GM23338 (cell line): ENCODE measurements at regions not wholly inside any gene's neighbourhood (a gene's known extent, or its start where the extent isn't known, plus 50 kb on each side); places are given as distances from the start of the nearest gene placed in this dataset.

ENCODE experiments used
- ATAC-seq: fragments of 200-7000 bp; cut with Tn5 transposase; 3 replicates; pipeline ENCODE4 v1.9.1; 2020
- DNase-seq: peaks from one replicate; pipeline ENCODE4 v3.0.0-alpha.2; 2015; ENCODE audit warnings: low spot score
- H2AFZ ChIP-seq: fragments of 200-600 bp; sonication (generic); 2 replicates; pipeline ENCODE4 v1.8.0; 2016; ENCODE audit warnings: antibody characterized with exemption, mild to moderate bottlenecking, moderate library complexity
- H3F3A ChIP-seq: fragments of 200-600 bp; sonication (generic); replicated peaks from 2 replicates; pipeline ENCODE4 v1.8.0; 2017; ENCODE audit warnings: antibody characterized with exemption, mixed run types, low read depth
- H3K27ac ChIP-seq: fragments of 200-600 bp; sonication (generic); 2 replicates; pipeline ENCODE4 v1.6.1; 2016; ENCODE audit warnings: low read depth
- H3K27me3 ChIP-seq: fragments of 200-600 bp; sonication (generic); 2 replicates; pipeline ENCODE4 v1.8.0; 2016; ENCODE audit warnings: mild to moderate bottlenecking, mixed run types, moderate library complexity; ENCODE audit not compliant: insufficient read depth
- H3K36me3 ChIP-seq: fragments of 200-600 bp; sonication (generic); 2 replicates; pipeline ENCODE4 v1.8.0; 2016; ENCODE audit warnings: mild to moderate bottlenecking; ENCODE audit not compliant: insufficient read depth
- H3K4me1 ChIP-seq: fragments of 200-600 bp; sonication (generic); 2 replicates; pipeline ENCODE4 v1.8.0; 2016; ENCODE audit warnings: mild to moderate bottlenecking, moderate library complexity; ENCODE audit not compliant: insufficient read depth
- H3K4me2 ChIP-seq: fragments of 200-600 bp; sonication (generic); 2 replicates; pipeline ENCODE4 v1.7.1; 2017; ENCODE audit warnings: mixed run types
- H3K4me3 ChIP-seq: fragments of 200-600 bp; sonication (generic); 2 replicates; pipeline ENCODE4 v1.6.1; 2016; ENCODE audit warnings: mixed run types
- H3K79me2 ChIP-seq: fragments of 200-600 bp; sonication (generic); replicated peaks from 2 replicates; pipeline ENCODE4 v1.8.0; 2017; ENCODE audit warnings: mild to moderate bottlenecking; ENCODE audit not compliant: insufficient read depth
- H3K9me2 ChIP-seq: fragments of 200-600 bp; sonication (generic); 2 replicates; pipeline ENCODE4 v1.8.0; 2017; ENCODE audit not compliant: insufficient read depth
- H4K20me1 ChIP-seq: fragments of 200-600 bp; sonication (generic); replicated peaks from 2 replicates; pipeline ENCODE4 v1.8.0; 2017; ENCODE audit warnings: mild to moderate bottlenecking; ENCODE audit not compliant: insufficient read depth
- H3K27ac Mint-ChIP-seq: 2 replicates; pipeline ENCODE4 v1.8.0; 2020; ENCODE audit warnings: inconsistent platforms, mild to moderate bottlenecking, moderate library complexity, mixed read lengths
- H3K27me3 Mint-ChIP-seq: 3 replicates; pipeline ENCODE4 v1.8.0; 2022; ENCODE audit warnings: low read depth, mild to moderate bottlenecking, moderate library complexity, mixed read lengths, inconsistent platforms; ENCODE audit not compliant: insufficient read depth, poor library complexity
- H3K36me3 Mint-ChIP-seq: 3 replicates; pipeline ENCODE4 v1.8.0; 2021; ENCODE audit warnings: low read depth, mild to moderate bottlenecking, inconsistent platforms, moderate library complexity, mixed read lengths
- H3K4me1 Mint-ChIP-seq: 3 replicates; pipeline ENCODE4 v1.8.0; 2020; ENCODE audit warnings: mild to moderate bottlenecking, inconsistent platforms, mixed read lengths
- H3K4me3 Mint-ChIP-seq: 3 replicates; pipeline ENCODE4 v1.8.0; 2021; ENCODE audit warnings: moderate library complexity, mild to moderate bottlenecking, inconsistent platforms, mixed read lengths
- H3K9me3 Mint-ChIP-seq: 3 replicates; pipeline ENCODE4 v1.8.0; 2020; ENCODE audit warnings: moderate library complexity, mild to moderate bottlenecking, inconsistent platforms, mixed read lengths
- CREB1 ChIP-seq: fragments of 250-450 bp; sonication (Bioruptor Pico); IDR thresholded peaks from 2 replicates; pipeline ENCODE4 v1.5.0; 2020; ENCODE audit warnings: low read depth, mild to moderate bottlenecking, moderate library complexity
- CTCF ChIP-seq, 2 experiments: fragments of 200-600 bp in 1 of 2; sonication (generic) in 1 of 2; conservative IDR thresholded peaks; 2 replicates each; pipeline versions ENCODE4 v1.5.1 to v1.6.1; 2016 to 2017; ENCODE audit warnings: antibody characterized with exemption in 2 of 2, low read depth in 2 of 2, mild to moderate bottlenecking in 2 of 2, moderate library complexity in 1 of 2
- ETS1 ChIP-seq: IDR thresholded peaks from 2 replicates; pipeline ENCODE4 v1.6.1; 2016; ENCODE audit warnings: antibody characterized with exemption
- EZH2 ChIP-seq: fragments of 200-600 bp; sonication (generic); IDR thresholded peaks from one replicate; pipeline ENCODE4 v1.8.0; 2017; ENCODE audit warnings: antibody characterized with exemption, mild to moderate bottlenecking, low read depth; ENCODE audit not compliant: unreplicated experiment
- EZH2phosphoT487 ChIP-seq: fragments of 200-600 bp; sonication (generic); IDR thresholded peaks from one replicate; pipeline ENCODE4 v1.8.1; 2018; ENCODE audit warnings: antibody characterized with exemption; ENCODE audit not compliant: unreplicated experiment
- JUNB ChIP-seq: IDR thresholded peaks from one replicate; pipeline ENCODE4 v1.6.1; 2016; ENCODE audit warnings: antibody characterized with exemption; ENCODE audit not compliant: unreplicated experiment
- NANOG ChIP-seq: IDR thresholded peaks from 2 replicates; pipeline ENCODE4 v1.6.1; 2016; ENCODE audit warnings: antibody characterized with exemption, borderline replicate concordance
- POLR2AphosphoS5 ChIP-seq: IDR thresholded peaks from 2 replicates; pipeline ENCODE4 v1.6.1; 2016; ENCODE audit warnings: antibody characterized with exemption, low read depth
- REST ChIP-seq: IDR thresholded peaks from one replicate; pipeline ENCODE4 v1.6.1; 2018; ENCODE audit warnings: antibody characterized with exemption; ENCODE audit not compliant: unreplicated experiment
- STAT1 ChIP-seq: IDR thresholded peaks from one replicate; pipeline ENCODE4 v1.6.1; 2016; ENCODE audit warnings: antibody characterized with exemption; ENCODE audit not compliant: unreplicated experiment
- ZNF114 ChIP-seq: fragments of 250-450 bp; sonication (Bioruptor Pico); IDR thresholded peaks from 2 replicates; pipeline ENCODE4 v1.5.0; 2020; ENCODE audit warnings: mild to moderate bottlenecking, moderate library complexity
- ZNF331 ChIP-seq: fragments of 250-450 bp; sonication (Bioruptor Pico); IDR thresholded peaks from 2 replicates; pipeline ENCODE4 v1.5.0; 2020; ENCODE audit warnings: low read depth, mild to moderate bottlenecking, moderate library complexity
- ZNF462 ChIP-seq: fragments of 250-450 bp; sonication (Bioruptor Pico); IDR thresholded peaks from 2 replicates; pipeline ENCODE4 v1.5.0; 2020; ENCODE audit warnings: mild to moderate bottlenecking, moderate library complexity

GRCh38 chr18:8471372-8471771 is 137.9 kb upstream of the RAB12 start:
- Histone ChIP-seq H3K27me3 (no peaks in the 10 kb centered on the region), H3K79me2 (no peaks in the 10 kb centered on the region), H3K4me2 (no peak overlapping the region), H3K4me3 (no peak overlapping the region), H3K4me1 (no peaks in the 10 kb centered on the region), H3K36me3 (no peaks in the 10 kb centered on the region), H2AFZ (no peak overlapping the region), H3F3A (no peaks in the 10 kb centered on the region), H3K9me2 (peaks cover 6% of the 10 kb centered on the region; the same call in 1 of the 2 replicates), H3K27ac (no peak overlapping the region), H4K20me1 (no peaks in the 10 kb centered on the region)
- DNase-seq, result no peak
- Mint-ChIP-seq H3K36me3 (no peaks in the 10 kb centered on the region; the same call in 2 of the 3 replicates), H3K27me3 (peaks cover 9% of the 10 kb centered on the region), H3K9me3 (no peaks in the 10 kb centered on the region), H3K27ac (no peak overlapping the region), H3K4me1 (peaks cover 4% of the 10 kb centered on the region), H3K4me3 (no peak overlapping the region)
- ATAC-seq, result no peak
- TF ChIP-seq EZH2phosphoT487, result no peak
- no peak for TF ChIP-seq CTCF (conservative IDR thresholded peaks at IDR 0.05; ENCODE audit: low read depth in 2 of 2)
- no peak for TF ChIP-seq EZH2
- TF ChIP-seq STAT1, result no peak
- no peak for TF ChIP-seq JUNB
- no peak for TF ChIP-seq NANOG
- no peak for TF ChIP-seq REST
- no peak for TF ChIP-seq ZNF331 (CRISPR knock-in tag)
- no peak for TF ChIP-seq POLR2AphosphoS5
- TF ChIP-seq ZNF462 (CRISPR knock-in tag), result no peak
- TF ChIP-seq ZNF114 (CRISPR knock-in tag), result no peak
- TF ChIP-seq ETS1, result no peak
- no peak for TF ChIP-seq CREB1 (CRISPR knock-in tag)
